CD8-positive, alpha-beta memory T cell (primary cell): ENCODE measurements at regions not wholly inside any gene's neighbourhood (a gene's known extent, or its start where the extent isn't known, plus 50 kb on each side); places are given as distances from the start of the nearest gene placed in this dataset.
A peak's percentile ranks its signal among the peaks of the same experiment; 100 is the strongest.

Source experiments
- CTCF ChIA-PET: fragments of 350-600 bp; sonication (Branson Sonifier 250); formaldehyde crosslinking; loops from one replicate; lab custom pipeline; 2021; ENCODE audit warnings: antibody characterized with exemption; lab: Charles Lee
- POLR2A ChIA-PET: fragments of 350-600 bp; sonication (Branson Sonifier 250); formaldehyde crosslinking; loops from one replicate; lab custom pipeline; 2021; ENCODE audit warnings: antibody characterized with exemption; lab: Charles Lee
- DNase-seq, 5 donors: peaks; one replicate each; pipeline versions ENCODE4 v3.0.0 to v3.0.0-alpha.2; 2020 to 2022; ENCODE audit warnings: mixed read lengths in 1 of 5
- H3K27ac ChIP-seq: one replicate; pipeline ENCODE4 v1.7.0; 2013; ENCODE audit warnings: low read depth, mild to moderate bottlenecking, low read length, moderate library complexity
- H3K27me3 ChIP-seq: 2 replicates; pipeline ENCODE4 v1.7.0; 2013; ENCODE audit warnings: low read length, mild to moderate bottlenecking; ENCODE audit not compliant: insufficient read depth, poor library complexity, severe bottlenecking
- H3K36me3 ChIP-seq: 2 replicates; pipeline ENCODE4 v1.7.0; 2013; ENCODE audit warnings: mild to moderate bottlenecking, low read length, moderate library complexity; ENCODE audit not compliant: insufficient read depth
- H3K4me1 ChIP-seq: 2 replicates; pipeline ENCODE4 v1.7.0; 2013; ENCODE audit warnings: mild to moderate bottlenecking, low read length, moderate library complexity; ENCODE audit not compliant: insufficient read depth
- H3K4me3 ChIP-seq: 2 replicates; pipeline ENCODE4 v1.7.0; 2013; ENCODE audit warnings: mild to moderate bottlenecking, low read length
- H3K9me3 ChIP-seq: 2 replicates; pipeline ENCODE4 v1.7.0; 2013; ENCODE audit warnings: mild to moderate bottlenecking, low read length
- H3K27ac Mint-ChIP-seq, 8 donors: one replicate each; pipeline ENCODE4 v1.8.0; 2020 to 2021; ENCODE audit warnings: mixed read lengths in 8 of 8, mild to moderate bottlenecking in 6 of 8, inconsistent platforms in 3 of 8, moderate library complexity in 3 of 8
- H3K27me3 Mint-ChIP-seq, 2 donors: one replicate each; pipeline ENCODE4 v1.8.0; 2020 to 2021; ENCODE audit warnings: mixed read lengths in 2 of 2, mild to moderate bottlenecking in 1 of 2, moderate library complexity in 1 of 2
- H3K36me3 Mint-ChIP-seq, 3 donors: one replicate each; pipeline ENCODE4 v1.8.0; 2020 to 2021; ENCODE audit warnings: mixed read lengths in 3 of 3, inconsistent platforms in 1 of 3, mild to moderate bottlenecking in 1 of 3
- H3K4me1 Mint-ChIP-seq, 3 donors: one replicate each; pipeline ENCODE4 v1.8.0; 2020 to 2021; ENCODE audit warnings: mixed read lengths in 3 of 3, inconsistent platforms in 1 of 3, mild to moderate bottlenecking in 1 of 3
- H3K4me3 Mint-ChIP-seq, 7 donors: one replicate each; pipeline ENCODE4 v1.8.0; 2020 to 2021; ENCODE audit warnings: mixed read lengths in 7 of 7, mild to moderate bottlenecking in 6 of 7, moderate library complexity in 4 of 7, inconsistent platforms in 2 of 7
- H3K9me3 Mint-ChIP-seq, 5 donors: one replicate each; pipeline ENCODE4 v1.8.0; 2020 to 2022; ENCODE audit warnings: mixed read lengths in 5 of 5, mild to moderate bottlenecking in 3 of 5, moderate library complexity in 2 of 5, inconsistent platforms in 1 of 5

DNA sequence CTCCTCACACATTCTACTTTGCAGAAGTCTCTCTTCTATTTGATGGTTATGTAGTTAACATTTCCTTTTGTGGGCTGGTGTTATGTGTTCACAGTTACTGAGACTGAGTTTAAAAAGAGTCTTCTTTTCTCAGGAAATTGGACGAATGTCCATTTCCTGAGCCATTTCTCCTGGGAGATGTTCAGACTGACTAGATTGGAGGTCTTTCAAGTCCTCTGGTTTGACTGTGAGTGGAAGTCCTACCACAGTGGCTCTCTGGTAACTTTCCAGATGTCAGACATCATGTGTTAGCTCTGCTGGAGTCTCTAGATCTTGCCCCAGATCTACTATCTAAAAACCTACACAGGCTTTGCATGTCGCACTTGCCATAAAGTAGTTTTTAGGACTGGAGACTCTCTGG is 116.0 kb downstream of the GALR1 start:
- CTCF ChIA-PET = no interaction called here
- Mint-ChIP-seq H3K27ac (no peak overlapping the region), H3K27me3 (peaks cover 28 to 61% of the 10 kb centered on the region in 2 donors), H3K9me3 (peaks cover 12 to 29% (median 24%) of the 10 kb centered on the region in 5 donors), H3K4me1 (peaks cover 0 to 3% (median 0%) of the 10 kb centered on the region in 3 donors), H3K36me3 (peaks cover 0 to 14% (median 4%) of the 10 kb centered on the region in 3 donors), H3K4me3 (no peak overlapping the region)
- no peaks in the 10 kb centered on the region for H3K36me3 ChIP-seq
- POLR2A ChIA-PET = no interaction called here
- H3K27me3 ChIP-seq = no peaks in the 10 kb centered on the region
- no peak overlapping the region for H3K27ac ChIP-seq
- H3K4me1 ChIP-seq = no peaks in the 10 kb centered on the region
- no peak overlapping the region for H3K4me3 ChIP-seq
- DNase-seq = no peak
- no peaks in the 10 kb centered on the region for H3K9me3 ChIP-seq

DNA sequence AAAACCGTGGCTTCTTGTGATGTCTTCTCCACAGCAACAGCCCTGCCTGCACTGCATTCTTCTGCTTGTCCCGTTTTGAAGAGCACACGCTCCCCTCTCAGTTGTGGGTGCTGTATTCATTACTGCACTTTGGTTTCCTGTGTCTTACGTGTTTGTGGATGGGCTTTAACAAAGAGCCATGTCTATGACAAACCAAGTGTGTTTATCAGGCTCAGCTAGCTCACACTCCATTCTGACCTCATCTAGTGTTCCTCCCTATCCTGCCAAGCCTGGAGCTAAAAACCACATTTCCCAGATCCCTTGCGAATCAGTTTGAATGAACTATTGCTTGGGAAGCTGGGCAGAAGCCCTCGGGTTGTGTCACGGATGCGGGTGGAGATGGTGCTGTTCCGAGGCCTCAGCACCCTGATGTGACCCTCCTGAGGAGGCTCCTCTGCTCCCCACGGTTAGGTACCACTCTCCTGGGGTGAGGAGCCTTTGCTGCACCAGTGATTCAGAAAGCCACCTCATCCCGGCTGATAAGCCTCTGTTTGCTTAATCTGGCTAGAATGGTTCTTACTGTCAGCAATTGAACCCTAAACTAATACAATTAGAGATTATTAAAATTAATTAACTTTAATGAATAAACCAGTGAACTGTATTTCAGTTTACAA is 116.5 kb downstream of the GALR1 start:
- H3K27ac ChIP-seq = no peak overlapping the region
- H3K4me1 Mint-ChIP-seq = peaks cover 0 to 3% (median 0%) of the 10 kb centered on the region in 3 donors
- H3K36me3 ChIP-seq = no peaks in the 10 kb centered on the region
- H3K4me3 Mint-ChIP-seq = no peak overlapping the region
- H3K9me3 ChIP-seq = no peaks in the 10 kb centered on the region
- peaks cover 12 to 25% (median 19%) of the 10 kb centered on the region in 5 donors for H3K9me3 Mint-ChIP-seq
- peaks cover 0 to 18% (median 4%) of the 10 kb centered on the region in 3 donors for H3K36me3 Mint-ChIP-seq
- H3K4me3 ChIP-seq = no peak overlapping the region
- peaks cover 28 to 55% of the 10 kb centered on the region in 2 donors for H3K27me3 Mint-ChIP-seq
- H3K27ac Mint-ChIP-seq = no peak overlapping the region
- CTCF ChIA-PET = no interaction called here
- DNase-seq = no peak
- H3K27me3 ChIP-seq = no peaks in the 10 kb centered on the region
- POLR2A ChIA-PET = no interaction called here
- no peaks in the 10 kb centered on the region for H3K4me1 ChIP-seq

DNA sequence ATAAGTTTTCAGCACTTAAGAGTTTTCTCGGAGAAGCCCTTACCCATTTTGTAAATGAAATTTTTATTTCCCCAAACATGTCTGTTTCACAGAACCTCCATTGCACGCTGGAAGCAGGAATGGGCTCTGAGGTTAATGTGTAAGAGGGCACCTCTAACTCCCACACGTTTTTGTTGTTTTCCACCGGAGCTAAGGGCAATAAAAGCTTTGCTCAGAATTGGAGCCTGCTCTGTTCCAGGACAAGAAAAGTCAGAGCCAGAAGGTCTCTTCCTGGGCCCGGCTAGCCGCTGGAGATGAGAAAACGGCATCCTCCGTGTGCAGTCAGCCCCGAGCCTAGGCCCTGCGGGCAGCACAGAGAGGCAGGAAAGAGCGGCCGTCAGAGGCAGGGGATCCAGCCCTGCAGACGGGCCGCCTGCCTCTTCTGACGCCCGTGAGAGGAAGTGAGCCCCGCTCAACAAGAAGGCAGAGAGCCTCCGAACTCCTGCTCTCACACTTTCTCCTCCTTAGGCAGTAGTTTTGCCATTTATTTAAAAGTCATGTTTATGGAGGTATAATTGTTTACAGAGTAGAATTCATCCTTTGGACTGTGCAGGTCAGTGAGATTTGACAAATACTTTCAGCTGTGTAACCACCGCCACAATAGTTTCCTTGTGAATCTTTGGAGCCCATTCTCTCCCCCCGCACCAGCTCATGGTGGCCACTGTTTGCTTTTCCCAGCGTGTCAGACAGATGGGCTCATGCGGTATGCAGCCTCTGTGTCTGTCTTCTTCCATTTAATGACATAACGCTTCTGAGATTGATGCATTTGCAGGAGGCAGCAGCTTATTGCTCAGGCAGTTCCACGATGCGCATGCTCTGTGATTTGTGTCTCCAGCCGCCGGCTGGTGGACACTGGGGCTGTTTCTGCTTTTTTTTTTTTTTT is 117.3 kb downstream of the GALR1 start:
- CTCF ChIA-PET = no interaction called here
- Mint-ChIP-seq H3K9me3 (peaks cover 12 to 23% (median 16%) of the 10 kb centered on the region in 5 donors), H3K27ac (peak overlapping the region in 2 of 8 donors; percentile 26 to 38), H3K4me3 (peak overlapping the region in 1 of 7 donors; percentile 41), H3K27me3 (peaks cover 26 to 52% of the 10 kb centered on the region in 2 donors), H3K4me1 (peaks cover 0 to 3% (median 0%) of the 10 kb centered on the region in 3 donors), H3K36me3 (peaks cover 0 to 21% (median 4%) of the 10 kb centered on the region in 3 donors)
- H3K27me3 ChIP-seq = no peaks in the 10 kb centered on the region
- no peak overlapping the region for H3K27ac ChIP-seq
- no peaks in the 10 kb centered on the region for H3K36me3 ChIP-seq
- H3K4me3 ChIP-seq = no peak overlapping the region
- DNase-seq = no peak
- POLR2A ChIA-PET = no interaction called here
- H3K9me3 ChIP-seq = no peaks in the 10 kb centered on the region
- no peaks in the 10 kb centered on the region for H3K4me1 ChIP-seq

DNA sequence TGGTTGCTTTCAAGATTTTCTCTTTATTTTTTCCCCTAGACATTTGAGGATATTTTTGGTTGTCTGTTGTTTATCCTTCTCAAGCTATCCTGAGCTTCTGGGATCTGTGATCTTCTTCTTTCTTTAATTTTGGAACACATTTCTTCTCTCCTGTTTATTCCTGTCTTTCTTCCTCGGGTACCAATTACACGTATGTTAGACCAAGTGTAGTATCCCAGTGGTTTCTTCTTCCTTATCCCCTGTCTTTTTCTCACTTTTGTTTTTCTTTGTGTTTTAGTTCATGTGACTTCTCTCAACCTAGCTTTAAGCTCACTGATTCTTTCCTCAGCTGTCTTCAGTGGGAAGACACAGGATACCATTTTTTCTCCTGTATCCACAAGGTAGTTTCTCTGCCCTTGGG is 120.0 kb downstream of the GALR1 start:
- Mint-ChIP-seq H3K36me3 (peaks cover 0 to 12% (median 4%) of the 10 kb centered on the region in 3 donors), H3K27ac (peak overlapping the region in 1 of 8 donors; percentile 3), H3K27me3 (peaks cover 12 to 49% of the 10 kb centered on the region in 2 donors), H3K4me3 (no peak overlapping the region), H3K4me1 (peaks cover 0 to 3% (median 0%) of the 10 kb centered on the region in 3 donors), H3K9me3 (peaks cover 3 to 12% (median 8%) of the 10 kb centered on the region in 5 donors)
- no peak for DNase-seq
- H3K27ac ChIP-seq = no peak overlapping the region
- H3K4me3 ChIP-seq = no peak overlapping the region
- POLR2A ChIA-PET = no interaction called here
- no peaks in the 10 kb centered on the region for H3K4me1 ChIP-seq
- H3K9me3 ChIP-seq = no peaks in the 10 kb centered on the region
- no peaks in the 10 kb centered on the region for H3K27me3 ChIP-seq
- CTCF ChIA-PET = no interaction called here
- H3K36me3 ChIP-seq = no peaks in the 10 kb centered on the region

DNA sequence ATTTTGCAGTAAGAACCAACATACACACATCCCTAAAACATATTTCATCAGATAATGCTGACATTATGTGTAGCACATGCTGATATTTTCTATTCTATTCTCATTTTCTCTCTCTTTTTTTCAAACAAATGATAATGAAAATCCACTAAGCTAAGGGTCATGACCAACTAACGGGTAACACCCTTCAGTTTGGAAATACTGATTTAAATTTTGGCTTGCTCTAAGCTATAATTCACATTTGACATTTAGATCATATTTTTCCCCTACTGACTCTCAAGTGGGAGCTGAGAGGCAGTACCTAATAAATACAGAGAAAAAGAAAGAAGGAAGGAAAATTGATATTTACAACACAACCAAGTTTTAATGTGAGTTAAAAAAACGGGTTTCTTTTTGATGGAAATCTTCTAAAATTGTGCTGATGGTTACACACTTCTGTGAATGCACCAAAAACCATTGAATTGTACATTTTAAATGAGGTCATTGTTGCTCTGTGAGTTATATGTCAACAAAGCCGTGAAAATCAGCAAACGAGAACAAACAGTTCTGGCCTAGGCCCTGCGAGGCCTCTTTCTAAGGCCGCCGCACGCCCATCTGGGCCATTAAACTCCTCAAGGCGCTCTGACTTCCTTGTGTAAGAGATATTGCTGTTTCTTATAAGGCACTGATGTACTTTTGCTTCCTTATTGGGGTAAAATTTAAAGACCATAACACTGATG is 124.2 kb downstream of the GALR1 start:
- ChIA-PET CTCF (no interaction called here), POLR2A (no interaction called here)
- H3K27ac ChIP-seq = no peak overlapping the region
- H3K36me3 Mint-ChIP-seq = peaks cover 0 to 12% (median 4%) of the 10 kb centered on the region in 3 donors
- peaks cover 2 to 28% of the 10 kb centered on the region in 2 donors for H3K27me3 Mint-ChIP-seq
- no peak overlapping the region for H3K4me3 ChIP-seq
- no peaks in the 10 kb centered on the region for H3K9me3 ChIP-seq
- no peaks in the 10 kb centered on the region for H3K4me1 ChIP-seq
- no peak for DNase-seq
- H3K4me3 Mint-ChIP-seq = no peak overlapping the region
- H3K9me3 Mint-ChIP-seq = peaks cover 3 to 12% (median 8%) of the 10 kb centered on the region in 5 donors
- H3K36me3 ChIP-seq = no peaks in the 10 kb centered on the region
- no peaks in the 10 kb centered on the region for H3K27me3 ChIP-seq
- no peaks in the 10 kb centered on the region for H3K4me1 Mint-ChIP-seq
- no peak overlapping the region for H3K27ac Mint-ChIP-seq

DNA sequence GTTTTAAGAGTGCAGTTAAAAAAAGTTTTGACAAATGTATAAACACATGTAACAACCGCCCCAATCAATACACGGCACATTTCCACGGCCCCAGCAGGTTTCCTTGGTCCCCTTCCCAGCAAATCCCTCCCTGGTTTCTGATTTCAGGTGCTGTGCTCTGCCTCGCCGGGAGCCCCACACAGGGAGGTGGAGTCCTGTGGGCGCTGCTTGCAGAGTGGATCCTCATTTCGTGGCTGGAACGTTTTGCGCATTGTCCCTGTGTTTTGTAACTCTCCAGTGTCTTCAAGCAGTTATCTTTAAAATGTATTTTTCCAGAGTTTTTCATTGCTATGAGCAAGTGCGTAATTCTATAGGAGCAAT is 124.8 kb downstream of the GALR1 start:
- Mint-ChIP-seq H3K9me3 (peaks cover 3 to 10% (median 4%) of the 10 kb centered on the region in 5 donors), H3K4me1 (no peaks in the 10 kb centered on the region), H3K36me3 (peaks cover 0 to 12% (median 3%) of the 10 kb centered on the region in 3 donors), H3K27me3 (peaks cover 2 to 25% of the 10 kb centered on the region in 2 donors), H3K27ac (no peak overlapping the region), H3K4me3 (no peak overlapping the region)
- ChIA-PET POLR2A (no interaction called here), CTCF (no interaction called here)
- Histone ChIP-seq H3K36me3 (no peaks in the 10 kb centered on the region), H3K9me3 (no peaks in the 10 kb centered on the region), H3K4me1 (no peaks in the 10 kb centered on the region), H3K4me3 (no peak overlapping the region), H3K27ac (no peak overlapping the region), H3K27me3 (no peaks in the 10 kb centered on the region)
- no peak for DNase-seq

DNA sequence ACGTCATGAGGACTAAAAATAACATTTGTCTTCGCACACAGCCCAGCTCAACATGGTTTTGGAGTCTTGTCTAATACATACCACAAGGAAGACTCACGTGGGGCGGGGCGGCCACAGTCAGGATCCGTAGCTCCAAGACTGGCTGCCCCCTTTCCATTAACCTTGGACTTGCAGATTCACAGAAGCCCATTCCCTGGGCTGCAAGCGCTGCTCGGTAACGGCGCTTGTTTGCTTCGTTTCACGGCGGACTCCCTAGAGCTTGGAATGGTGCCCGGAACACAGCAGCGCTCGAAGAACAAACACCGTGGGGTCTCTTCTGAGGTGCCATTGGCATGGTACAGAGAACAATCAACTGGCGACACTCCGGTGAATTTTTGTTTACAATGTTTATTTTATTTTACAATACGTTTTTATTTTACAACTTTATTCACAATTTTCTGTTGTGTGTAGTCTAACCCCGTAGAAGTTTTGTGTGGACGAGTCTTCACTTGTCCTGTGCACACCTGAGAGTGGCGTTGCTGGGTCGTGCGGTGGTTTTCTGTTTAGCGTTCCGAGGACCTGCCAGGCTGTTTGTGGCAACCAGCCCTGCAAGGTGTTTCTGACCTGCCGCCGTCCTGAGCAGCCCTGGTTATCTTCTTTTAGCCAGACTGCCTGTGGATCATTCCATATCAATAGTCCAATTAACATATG is 126.5 kb downstream of the GALR1 start:
- POLR2A ChIA-PET = no interaction called here
- no peak overlapping the region for H3K4me3 Mint-ChIP-seq
- Histone ChIP-seq H3K36me3 (no peaks in the 10 kb centered on the region), H3K27me3 (no peaks in the 10 kb centered on the region), H3K27ac (no peak overlapping the region), H3K4me3 (no peak overlapping the region), H3K9me3 (no peaks in the 10 kb centered on the region), H3K4me1 (no peaks in the 10 kb centered on the region)
- H3K27ac Mint-ChIP-seq = no peak overlapping the region
- CTCF ChIA-PET = no interaction called here
- DNase-seq = no peak
- no peaks in the 10 kb centered on the region for H3K9me3 Mint-ChIP-seq
- H3K27me3 Mint-ChIP-seq = peaks cover 6 to 29% of the 10 kb centered on the region in 2 donors
- H3K4me1 Mint-ChIP-seq = no peaks in the 10 kb centered on the region
- peaks cover 0 to 3% (median 2%) of the 10 kb centered on the region in 3 donors for H3K36me3 Mint-ChIP-seq
